Stimulated activated CD8-positive, alpha-beta memory T cell treated with anti-CD3 and anti-CD28 coated beads, Interleukin-2, amount 100 ng/mL, for 48 hours (primary cell): ENCODE measurements at regions not wholly inside any gene's neighbourhood (a gene's known extent, or its start where the extent isn't known, plus 50 kb on each side); places are given as distances from the start of the nearest gene placed in this dataset.
"Not testable (repeated sequence)": the region's sequence is repeated elsewhere in the genome, so short reads cannot be mapped to it uniquely, and the experiment has no call there.

Source experiments
- DNase-seq, 2 donors: peaks; one replicate each; pipeline ENCODE4 v3.0.0-alpha.2; 2020; ENCODE audit warnings: low read depth in 2 of 2

DNA sequence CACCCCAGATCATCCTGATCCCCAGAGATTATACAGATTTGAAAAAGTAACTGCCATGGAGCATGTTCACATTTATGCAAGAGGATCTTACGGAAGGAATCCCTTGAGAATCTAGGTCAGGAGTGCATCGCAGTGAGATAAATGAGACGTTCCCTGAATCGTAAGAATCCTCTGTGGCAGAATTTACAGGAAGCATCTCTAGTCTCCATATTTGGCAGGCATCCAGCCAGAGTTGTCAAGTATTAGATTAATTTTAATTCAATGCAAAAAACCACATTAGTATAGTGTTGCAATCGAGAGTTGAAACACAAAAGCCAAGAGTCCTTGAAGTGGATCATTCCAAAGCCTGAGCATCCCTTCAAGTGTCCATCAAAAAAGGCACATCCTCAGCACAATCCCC lies 100.8 kb downstream of the RRAGC start:
- no peak for DNase-seq

DNA sequence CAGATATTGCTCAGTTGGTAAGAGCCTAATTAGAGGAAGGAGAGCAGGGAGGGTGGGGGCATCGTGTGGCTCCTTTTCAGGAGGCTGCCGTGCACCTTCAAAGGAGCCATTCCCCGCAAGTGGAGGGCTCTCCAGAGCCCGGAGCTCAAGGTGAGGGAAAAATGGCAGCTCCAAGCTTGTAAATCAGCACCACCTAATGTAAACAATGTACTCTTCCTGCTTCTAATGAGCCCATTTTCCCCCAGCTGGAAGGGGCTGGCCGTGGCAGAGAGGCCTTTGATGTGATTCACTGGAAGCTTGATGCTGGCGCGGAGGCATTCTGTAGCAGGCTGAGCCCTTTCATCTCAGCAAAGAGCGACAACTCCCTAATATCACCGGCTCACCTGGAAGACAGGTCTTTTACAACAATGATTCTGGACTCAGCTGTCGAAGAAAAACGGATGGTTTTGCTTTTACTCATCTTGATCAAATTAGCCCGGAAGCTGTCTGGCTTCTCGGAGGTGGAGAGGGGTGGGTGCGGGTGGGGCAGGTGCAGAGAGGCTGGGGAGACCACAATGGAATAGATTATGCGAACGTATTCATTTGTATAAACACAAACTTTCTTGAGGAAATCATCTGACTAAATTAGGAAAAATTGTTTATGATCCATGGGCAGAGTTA lies 112.5 kb downstream of the RRAGC start:
- DNase-seq, result no peak

DNA sequence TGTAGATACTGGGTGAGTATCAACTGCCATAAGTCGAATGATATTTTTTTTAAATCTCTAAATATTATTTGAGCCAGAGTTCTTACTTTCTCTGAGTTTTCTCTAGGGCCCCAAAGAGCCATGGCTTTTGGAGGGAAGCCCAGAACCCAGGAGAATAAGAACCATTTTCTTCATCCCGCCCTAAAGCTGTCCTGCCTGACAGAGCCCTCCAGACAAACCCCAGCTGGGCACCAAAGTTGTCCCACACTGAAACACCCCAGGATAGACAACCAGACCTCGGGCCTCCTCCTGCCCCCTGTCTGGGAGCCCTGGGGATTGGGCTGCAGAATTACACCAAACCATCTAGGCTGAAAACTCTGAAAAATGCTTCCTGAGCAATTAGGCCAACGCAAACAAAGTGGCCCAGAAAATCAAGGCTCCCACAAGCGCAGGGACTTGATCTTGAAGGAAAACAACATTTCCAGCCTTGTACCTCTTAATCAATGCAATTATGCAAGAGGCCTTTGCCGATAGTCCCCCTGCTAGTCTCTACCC lies 113.1 kb downstream of the RRAGC start:
- no peak for DNase-seq

DNA sequence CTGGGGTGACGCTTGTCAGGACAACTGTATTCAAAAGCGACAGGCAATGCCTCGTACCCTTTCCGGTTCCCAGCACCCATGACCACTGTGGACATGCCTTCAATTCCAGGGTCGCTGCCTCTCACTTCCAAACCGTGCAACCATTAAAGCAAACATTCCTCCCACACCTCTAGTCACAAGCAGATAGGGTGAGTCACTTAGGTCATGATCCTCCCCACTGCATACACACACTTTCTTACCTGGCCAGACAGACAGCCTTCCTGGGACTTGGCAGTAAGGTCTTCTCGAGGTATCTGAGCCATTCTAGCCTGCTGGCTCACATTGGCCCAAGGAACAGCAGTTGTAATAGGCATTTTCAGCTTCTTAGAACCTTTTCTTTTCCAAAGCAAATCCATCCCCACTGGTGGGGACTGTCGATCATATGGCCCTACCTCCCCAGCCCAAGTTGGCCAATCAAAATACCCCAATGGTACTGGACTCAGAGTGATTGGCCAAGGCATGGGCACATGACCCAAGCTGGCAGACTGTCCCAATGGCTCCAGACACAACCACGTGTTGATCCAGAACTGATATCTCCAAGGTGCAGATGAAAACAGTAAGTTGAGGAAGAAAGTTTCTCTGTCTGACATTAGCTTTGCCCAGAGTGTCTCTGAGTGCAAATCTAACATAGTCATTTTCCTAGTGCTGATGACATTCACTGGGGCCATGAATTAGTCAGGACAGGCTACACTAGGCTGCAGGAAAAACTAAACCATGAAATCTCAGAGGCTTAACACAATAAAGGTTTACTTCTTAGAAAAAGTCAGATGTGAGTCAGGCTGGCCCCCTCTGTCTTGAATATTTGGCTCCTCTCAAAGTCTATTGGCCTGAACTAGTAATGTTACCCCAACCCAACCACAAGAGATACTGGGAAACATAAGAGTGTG lies 113.8 kb downstream of the RRAGC start:
- DNase-seq, result no peak

DNA sequence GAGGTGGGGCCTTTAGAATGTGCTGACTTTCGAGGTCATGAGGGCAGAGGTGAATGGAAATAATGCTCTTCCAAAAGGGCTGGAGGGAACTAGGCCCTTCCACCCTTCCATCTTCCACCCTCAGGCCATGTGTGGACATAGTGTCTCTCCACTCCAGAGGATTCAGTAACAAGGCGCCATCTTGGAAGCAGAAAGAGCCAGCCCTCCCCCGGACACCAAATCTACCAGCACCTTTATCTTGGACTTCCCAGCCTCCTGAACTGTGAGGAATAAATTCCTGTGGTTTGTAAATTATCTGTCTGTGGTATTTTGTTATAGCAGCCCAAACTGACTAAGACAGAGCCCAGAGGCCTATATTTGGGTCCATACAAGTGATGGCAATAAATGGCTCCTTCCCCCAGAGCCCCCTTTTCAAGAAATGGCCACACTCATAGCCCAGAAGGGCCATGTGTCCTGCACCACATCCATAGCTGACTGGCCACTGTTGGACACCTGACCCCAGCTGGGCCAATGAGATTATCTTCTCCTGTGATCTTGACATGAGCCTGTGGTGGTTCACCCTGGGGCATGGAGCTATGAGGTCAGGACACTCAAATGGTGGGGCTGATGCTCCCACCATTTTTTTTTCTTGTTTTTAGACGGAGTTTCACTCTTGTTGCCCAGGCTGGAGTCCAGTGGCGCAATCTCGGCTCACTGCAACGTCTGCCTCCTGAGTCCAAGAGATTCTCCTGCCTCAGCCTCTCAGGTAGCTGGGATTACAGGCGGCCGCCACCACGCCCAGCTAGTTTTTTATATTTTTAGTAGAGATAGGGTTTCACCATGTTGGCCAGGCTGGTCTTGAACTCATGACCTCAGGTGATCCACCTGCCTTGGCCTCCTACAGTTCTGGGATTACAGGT lies 114.9 kb downstream of the RRAGC start:
- DNase-seq, result no peak

DNA sequence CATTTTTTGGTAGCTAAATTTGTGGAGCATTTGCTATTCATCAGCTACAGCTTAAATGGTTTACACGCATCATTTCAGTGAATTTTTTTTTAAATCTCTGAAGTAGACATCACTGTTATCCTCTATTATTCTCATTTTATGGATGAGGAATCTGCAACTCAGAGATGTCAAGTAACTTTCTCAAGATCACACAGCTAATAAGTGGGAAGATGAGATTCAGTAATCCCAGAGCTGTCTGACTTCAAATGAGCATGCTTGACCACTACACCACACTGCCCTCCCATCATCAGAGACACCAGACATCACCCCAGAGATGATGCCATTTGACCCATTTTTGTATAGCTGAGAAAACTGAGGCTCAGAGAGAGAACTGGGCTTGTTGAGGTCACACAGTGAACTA lies 116.4 kb downstream of the RRAGC start:
- no peak for DNase-seq

DNA sequence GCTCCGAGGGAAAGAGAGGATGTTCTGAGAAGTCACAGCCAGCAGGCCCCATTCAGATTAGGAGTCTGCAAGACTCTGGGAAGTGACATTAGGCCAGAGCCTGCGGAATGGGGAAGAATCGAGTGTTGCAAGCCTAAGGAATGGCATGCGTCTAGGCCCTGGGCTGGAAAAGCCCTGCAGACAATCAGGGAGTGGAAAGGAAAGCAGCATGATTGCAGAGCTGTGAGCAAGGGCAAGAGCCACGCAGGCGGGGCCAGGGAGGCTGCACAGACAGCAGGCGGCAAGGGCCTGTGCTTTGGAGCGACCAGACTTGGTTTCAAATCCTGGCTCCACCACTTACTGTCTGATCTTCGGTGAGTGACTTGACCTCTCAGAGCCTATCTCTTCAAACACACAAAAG lies 118.2 kb downstream of the RRAGC start:
- DNase-seq, result no peak

DNA sequence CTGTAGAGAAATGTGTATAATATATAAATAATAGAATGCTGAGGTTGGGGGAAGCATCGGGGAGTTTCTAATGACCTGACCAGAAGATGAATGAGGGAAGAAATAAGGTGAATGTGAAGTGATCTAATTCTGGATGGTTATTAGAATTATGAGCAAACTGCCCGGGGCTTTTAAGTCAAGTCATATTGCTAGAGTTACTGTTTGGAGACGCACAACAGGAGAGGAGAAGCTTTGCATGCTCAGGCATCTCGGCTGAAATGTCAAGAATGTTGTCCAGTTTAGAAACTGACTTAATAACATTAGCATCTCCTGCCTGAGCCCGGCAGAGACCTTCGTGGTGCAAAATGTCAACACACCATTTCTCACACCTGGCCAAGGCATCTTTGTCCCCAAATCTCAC lies 119.1 kb downstream of the RRAGC start:
- DNase-seq, result no peak

DNA sequence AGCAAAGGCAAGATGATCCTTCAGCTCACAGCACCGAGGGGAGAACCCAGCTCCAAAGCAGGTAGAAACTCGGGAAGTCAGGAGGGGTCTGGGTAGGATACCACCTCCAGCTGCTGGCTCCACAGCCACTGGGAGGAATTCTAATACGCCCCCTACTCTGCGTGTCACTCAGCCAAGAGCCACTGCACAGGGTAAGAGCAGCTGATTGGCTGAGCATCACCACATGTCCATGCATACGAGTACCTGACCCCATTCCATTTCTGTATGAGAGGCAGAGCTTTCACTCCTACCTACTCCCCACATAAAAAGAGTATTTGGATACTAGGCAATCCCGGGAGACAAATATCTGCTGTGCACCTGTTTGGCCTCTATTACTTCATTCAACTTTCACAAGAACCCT lies 121.4 kb downstream of the RRAGC start:
- no peak for DNase-seq

DNA sequence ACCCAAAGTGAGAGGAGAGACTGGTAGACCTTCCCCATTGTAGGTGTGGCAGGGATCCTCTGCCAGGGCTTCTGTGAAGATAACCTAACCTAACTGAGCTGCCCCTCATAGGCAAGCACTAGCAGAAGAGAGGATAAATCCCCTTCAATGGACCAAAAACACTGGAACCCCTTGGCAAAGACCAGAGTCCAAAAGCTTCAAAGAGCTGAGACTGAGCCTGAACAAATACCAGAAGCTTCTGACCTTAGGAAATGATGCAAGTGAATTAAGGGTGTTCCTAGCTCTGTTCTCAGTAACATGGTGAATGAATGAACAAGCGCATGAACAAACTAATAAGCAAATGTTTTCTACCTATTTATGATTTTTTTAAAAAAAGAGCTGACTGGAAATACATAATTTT lies 123.2 kb downstream of the RRAGC start:
- DNase-seq, result no peak

DNA sequence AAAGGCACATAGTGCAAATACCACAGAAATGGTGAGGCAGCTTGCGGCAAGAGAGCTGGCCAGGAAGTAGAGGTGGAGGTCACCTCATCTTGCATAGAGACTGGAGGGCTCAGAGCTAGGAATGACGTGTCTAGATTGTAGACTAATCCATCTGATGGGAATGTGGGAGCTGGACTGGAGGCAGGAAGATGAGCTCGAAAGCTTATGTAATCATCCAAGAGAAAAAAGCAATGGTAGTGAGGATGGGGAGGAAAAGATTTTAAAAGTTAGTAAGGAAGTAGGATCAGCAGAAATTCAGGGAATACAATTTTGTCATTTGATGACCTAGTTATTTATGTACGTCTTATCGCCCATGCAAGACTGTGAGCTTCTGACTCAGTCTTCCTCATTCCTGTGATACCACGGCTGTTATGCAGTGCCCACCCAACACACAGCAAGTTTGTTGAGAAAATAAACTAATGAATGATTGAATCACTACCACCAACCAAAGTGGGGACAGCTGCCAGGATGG lies 123.9 kb downstream of the RRAGC start:
- DNase-seq, result no peak

DNA sequence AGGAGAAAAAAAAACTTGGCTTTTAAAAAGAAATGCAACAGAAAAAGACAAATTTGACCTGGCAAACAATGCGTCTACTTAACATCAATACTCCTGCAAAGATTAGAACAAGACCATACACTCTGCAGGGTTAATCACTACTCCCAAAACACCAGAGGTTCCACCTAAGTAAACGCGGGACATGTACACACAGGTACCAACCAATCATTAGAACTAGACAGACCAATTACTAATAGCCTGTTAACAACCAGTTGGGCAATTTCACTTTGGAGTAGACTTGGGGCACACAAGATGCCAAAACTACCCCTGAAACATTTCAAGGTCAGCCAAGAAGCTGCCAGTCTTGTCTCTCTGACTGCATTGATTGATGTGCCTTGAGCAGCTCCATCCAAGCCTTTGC lies 125.8 kb downstream of the RRAGC start:
- no peak for DNase-seq

DNA sequence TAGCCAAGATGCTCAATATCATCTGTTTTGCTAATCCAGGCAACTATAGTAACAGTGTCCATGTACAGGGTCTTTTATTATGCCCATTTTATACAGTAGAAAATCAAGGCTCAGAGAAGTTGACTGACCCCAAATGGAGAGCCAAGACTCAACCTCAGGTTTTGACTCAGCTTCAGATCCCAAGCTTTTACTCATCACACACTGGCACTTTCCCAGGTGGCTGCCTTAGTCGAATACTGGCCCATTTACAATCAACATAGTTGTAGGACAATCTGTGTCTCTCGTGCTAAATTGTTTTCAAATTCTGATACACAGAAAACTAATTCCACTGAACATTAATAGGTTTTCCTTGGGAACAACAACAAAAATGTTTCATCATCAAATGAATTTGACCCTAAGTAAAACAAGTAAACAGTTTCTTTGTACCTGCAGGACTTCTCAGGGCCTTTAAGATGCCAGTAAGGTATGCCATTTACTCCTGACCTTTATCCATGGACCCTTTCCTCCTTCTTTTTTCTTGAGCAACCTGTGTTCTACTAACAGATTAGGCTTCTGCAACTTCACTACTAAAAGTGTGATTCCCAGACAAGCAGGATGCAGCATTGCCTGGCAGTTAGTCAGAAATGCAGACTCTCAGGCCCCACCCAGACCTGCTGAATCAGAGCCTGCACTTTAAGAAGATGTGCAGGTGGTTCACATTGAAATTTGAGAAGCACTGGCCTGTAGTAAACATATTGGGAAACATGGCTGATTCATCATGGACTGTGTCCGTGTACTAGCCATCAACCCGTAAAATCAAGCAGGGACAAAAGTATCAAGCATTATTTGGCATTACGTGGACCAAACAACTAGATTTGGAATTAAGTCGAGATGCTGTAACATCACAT lies 128.8 kb downstream of the RRAGC start:
- DNase-seq, result no peak

DNA sequence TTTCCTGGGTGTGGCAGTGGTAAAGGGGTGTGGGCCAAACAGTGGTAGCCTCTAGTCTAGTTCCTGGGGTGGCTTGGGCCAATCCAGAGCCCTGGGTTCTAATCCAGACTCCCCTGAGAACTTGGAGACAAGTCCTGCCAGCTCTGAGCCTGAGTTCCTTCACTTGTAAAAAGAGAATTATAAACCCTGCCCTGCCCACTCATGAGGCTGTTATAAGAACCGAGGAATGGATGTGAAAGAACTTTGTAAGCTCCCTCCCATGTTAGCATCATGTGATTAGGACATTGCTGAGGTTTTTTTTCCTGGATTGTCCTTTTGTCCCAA lies 131.0 kb downstream of the RRAGC start:
- DNase-seq, result no peak

DNA sequence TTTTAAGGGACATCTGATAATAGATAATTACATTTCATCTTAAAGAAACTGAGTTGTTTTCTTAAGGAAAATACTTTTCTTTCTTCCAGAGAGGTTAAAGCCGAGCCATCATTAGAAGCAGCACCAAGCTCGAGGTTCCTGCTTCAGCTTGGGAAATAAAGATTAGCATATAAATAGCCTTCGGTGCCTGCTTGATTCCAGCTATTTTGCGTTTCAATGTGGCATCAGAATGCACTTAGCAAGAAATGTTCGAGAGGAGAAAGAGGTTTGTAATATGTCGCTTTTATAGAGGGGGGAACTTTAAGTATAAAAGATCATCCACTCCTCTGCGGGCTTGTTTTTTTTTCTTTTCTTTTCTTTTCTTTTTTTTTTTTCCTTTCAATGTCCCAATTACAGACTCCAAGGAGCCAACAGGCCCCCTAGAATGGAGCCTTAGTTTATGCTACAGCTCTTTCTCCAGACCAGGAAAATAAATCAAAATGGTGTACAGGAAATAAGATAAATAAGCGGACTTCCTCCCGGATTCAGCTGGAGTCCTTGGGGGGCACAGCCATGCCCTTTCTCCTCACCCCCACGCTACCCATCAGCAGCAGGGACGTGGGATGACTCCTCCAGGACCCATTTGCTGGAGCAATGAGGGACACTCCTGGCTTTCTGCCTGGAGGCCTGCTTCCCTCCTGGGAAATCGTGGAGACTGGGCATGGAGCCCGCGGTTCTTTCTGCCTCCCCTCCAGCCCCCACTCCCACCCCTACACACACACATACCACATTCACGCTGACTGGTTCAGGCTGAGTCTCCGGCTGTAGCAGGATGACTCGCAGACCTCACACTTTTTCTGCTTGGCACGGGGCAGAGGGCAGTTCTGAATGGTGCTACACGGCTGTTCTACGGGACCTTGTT lies 131.6 kb downstream of the RRAGC start:
- DNase-seq, result no peak

DNA sequence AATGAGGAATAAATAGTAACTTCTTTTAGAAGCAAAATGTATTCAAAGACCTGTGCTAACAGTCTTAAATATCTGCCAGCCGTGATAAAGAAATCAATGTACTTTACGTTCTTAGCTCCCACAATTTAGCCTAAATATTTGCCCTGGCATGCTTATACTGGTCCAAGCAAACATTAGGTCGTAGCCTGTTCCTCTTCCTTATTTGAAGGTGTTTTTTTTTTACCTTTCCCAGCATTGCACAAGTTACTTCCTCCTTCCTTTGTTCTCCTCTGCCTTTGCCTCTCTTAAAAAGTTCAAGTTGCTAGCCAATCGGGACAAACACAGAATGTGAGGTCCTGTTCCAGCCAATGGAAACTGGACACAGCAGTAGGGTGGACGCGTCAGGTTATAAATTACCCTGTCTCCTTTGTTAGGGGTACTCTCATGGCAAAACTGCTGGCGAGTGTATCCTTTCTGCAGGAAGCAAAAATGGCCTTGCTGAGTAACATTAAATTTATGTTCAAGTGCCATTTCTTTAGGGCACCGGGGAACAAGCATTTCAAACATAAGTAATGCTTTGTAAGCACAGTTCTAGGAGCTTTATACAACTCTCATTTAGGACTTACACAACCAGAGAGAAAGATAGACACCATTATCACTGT lies 134.1 kb downstream of the RRAGC start:
- not testable (repeated sequence) for DNase-seq

DNA sequence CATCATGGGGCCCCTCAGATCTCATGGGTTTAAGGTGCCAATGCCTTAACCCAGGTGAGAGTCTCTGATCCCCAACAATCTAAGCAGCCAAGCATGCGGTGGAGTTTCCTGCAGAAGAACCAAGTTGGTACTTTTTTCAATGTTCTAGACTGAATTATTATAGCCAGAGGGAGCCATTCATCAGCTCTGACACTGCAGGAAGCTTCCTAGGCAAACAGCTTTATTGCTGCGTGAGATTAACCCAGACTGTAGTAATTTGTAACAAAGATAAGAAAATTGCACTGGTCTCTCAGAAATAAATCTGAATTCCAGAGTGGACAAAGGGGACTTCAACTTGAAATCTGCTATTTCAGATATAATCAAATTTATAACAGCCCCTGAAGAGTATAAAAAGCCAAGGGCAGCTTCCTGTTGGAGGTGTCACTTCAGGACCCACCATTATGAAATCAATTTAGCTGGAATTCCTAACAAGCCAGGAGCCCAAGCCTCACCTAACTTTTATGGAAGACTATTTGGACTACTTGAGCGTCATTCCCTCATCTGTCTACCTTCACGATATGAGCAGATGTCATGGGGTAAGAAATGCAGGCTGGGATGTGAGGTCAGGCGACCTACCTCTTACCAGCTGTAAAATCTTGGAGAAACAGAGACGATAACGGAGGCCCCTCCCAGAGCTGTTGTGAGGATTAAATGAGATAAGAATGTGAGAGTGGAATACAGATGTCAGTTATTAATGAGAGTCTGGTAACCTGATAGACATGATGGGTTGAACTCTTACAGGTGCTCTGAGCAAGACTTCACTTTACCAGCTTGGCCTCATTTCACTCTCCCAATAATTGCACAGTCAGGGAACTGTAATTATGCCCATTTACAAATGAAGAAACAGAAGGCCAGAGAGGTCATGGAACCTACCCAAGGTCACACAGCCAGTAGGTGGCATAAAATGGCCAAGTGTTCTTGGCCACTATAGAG lies 135.1 kb downstream of the RRAGC start:
- DNase-seq, result no peak

DNA sequence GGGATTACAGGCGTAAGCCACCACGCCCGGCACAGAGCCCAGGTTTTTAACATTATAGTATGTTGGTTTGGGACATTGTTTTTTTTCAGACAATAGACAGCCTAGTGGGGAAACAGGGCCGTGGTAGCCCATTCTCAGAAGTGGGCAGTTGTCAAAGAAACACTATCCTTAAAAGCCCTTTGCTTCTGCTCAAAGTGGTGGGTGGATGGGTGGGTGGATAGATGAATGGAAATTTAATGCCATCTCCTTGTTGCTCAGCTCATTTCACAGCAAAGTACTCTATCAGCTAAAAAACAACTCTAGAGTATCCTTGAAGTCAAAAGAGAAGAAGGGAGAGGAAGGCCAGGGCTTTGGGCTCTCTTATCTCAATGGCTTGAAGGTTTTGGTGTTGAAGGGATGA lies 137.8 kb downstream of the RRAGC start:
- DNase-seq, result no peak
